Suprapubic skin (tissue), 4 donors: ENCODE measurements at regions not wholly inside any gene's neighbourhood (a gene's known extent, or its start where the extent isn't known, plus 50 kb on each side); places are given as distances from the start of the nearest gene placed in this dataset.

ENCODE experiments used
- POLR2A ChIP-seq, 2 donors: fragments of 450-650 bp; IDR thresholded peaks; one replicate each; pipeline ENCODE4 v1.6.1; 2017; ENCODE audit warnings: antibody characterized with exemption in 2 of 2, mild to moderate bottlenecking in 2 of 2, moderate library complexity in 2 of 2
- POLR2AphosphoS5 ChIP-seq, 3 donors: sonication (generic); formaldehyde crosslinking; IDR thresholded peaks; one replicate each; pipeline ENCODE4 v1.6.1; 2017; ENCODE audit warnings: antibody characterized with exemption in 3 of 3
- TF ChIP-seq, protein P1 (sequence below), 2 donors: fragments of 200-600 bp in 1 of 2; fragments of 450-650 bp in 1 of 2; sonication (generic) in 1 of 2; IDR thresholded peaks; one replicate each; pipeline ENCODE4 v1.5.1; 2016 to 2019; ENCODE audit warnings: antibody characterized with exemption in 2 of 2, mild to moderate bottlenecking in 1 of 2, moderate library complexity in 1 of 2

GRCh38 chr13:34364633-34365032 is 546.7 kb downstream of the RFC3 start:
- no peak for TF ChIP-seq POLR2A (IDR thresholded peaks at IDR 0.05)
- TF ChIP-seq, protein P1, sequence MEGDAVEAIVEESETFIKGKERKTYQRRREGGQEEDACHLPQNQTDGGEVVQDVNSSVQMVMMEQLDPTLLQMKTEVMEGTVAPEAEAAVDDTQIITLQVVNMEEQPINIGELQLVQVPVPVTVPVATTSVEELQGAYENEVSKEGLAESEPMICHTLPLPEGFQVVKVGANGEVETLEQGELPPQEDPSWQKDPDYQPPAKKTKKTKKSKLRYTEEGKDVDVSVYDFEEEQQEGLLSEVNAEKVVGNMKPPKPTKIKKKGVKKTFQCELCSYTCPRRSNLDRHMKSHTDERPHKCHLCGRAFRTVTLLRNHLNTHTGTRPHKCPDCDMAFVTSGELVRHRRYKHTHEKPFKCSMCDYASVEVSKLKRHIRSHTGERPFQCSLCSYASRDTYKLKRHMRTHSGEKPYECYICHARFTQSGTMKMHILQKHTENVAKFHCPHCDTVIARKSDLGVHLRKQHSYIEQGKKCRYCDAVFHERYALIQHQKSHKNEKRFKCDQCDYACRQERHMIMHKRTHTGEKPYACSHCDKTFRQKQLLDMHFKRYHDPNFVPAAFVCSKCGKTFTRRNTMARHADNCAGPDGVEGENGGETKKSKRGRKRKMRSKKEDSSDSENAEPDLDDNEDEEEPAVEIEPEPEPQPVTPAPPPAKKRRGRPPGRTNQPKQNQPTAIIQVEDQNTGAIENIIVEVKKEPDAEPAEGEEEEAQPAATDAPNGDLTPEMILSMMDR (IDR thresholded peaks at IDR 0.05): no peak
- no peak for TF ChIP-seq POLR2AphosphoS5 (IDR thresholded peaks at IDR 0.05)
